ENCODE measurements at regions not wholly inside any gene's neighbourhood (a gene's known extent, or its start where the extent isn't known, plus 50 kb on each side); places are given as distances from the start of the nearest gene placed in this dataset.
"Not testable (repeated sequence)": the region's sequence is repeated elsewhere in the genome, so short reads cannot be mapped to it uniquely, and the experiment has no call there.

DNA sequence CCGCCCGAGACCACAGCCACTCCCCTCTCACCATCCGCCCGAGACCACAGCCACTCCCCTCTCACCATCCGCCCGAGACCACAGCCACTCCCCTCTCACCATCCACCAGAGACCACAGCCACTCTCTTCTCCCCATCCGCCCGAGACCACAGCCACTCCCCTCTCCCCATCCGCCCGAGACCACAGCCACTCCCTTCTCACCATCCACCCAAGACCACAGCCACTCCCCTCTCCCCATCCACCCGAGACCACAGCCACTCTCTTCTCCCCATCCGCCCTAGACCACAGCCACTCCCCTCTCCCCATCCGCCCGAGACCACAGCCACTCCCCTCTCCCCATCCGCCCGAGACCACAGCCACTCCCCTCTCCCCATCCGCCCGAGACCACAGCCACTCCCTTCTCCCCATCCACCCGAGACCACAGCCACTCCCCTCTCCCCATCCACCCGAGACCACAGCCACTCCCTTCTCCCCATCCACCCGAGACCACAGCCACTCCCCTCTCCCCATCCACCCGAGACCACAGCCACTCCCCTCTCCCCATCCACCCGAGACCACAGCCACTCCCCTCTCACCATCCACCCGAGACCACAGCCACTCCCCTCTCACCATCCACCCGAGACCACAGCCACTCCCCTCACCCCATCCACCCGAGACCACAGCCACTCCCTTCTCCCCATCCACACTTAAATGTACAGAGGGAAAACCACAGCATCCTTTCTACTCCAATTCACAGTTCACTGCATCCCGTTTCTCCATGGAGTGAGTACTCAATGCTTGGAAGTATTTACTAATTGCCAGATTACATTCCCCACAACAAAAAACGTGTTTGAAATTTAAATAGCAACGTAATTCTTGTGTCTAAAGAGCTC, 83.5 kb upstream of the SFSWAP start:
- not testable (repeated sequence) for DNase-seq

DNA sequence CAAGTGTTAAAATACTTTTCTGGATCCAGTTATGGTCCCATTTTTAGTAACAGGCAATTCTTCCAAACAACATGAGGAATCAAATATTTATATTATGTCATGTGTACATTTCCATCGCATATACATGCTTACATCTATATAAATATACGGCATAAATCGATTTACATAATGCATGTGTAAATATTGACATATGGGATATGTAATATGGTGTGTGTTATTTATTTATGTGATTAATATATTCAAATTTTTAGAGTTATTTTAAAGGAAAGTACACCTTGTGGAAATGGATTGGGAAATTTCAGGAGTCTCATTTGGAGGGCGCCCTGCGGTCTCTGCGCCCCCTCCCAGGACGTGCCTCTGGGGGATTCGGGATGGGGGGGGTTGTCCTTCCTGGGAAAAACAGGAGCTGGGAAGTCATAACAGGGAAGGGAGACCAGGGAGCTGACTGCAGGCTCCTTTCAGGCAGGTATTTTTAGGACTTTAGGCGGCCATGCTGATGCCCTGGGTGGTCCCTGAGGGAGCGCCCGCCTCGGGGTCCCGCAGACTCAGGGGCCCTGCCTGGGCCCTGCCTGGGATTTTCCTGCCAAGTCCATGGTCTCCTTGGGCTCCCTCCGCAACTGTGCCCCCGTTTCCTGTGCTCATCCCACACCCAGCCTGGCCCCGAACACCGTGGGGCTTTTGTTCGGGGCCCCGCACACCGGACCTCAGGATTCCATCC, 82.7 kb upstream of the SFSWAP start:
- DNase-seq = no peak

DNA sequence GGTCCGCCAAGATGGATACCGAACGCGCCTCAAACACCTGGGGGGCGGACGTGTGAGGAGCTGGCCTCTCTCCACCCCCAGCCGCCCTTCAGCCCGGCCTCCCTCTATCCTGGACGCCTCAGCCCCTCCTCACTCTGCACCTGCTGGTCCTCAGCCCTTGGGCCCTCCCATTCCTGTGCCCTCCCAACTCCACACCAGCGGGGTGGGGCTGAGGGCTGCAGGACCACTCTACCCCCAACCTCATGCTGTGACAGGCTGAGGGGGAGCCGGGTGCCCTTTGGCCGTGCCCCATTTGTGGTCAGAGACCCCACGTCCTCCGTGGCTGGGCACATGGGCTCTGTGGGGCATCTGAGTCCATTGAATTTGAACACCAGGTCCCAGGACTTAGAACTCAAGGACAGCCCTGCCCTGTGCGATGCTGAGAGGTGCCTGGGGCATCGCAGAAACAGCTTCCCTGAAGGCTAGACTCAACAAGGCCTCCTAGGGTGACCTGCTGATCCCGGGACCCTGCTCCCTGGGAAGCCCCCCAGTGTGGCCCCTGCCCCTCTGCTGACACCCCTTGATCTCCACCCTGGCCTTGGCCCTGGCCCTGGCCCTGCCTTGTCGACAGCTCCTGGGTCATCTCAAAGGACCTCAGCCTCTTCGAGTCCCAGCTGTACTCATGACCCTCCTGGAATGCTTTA, 82.0 kb upstream of the SFSWAP start:
- no peak for DNase-seq

DNA sequence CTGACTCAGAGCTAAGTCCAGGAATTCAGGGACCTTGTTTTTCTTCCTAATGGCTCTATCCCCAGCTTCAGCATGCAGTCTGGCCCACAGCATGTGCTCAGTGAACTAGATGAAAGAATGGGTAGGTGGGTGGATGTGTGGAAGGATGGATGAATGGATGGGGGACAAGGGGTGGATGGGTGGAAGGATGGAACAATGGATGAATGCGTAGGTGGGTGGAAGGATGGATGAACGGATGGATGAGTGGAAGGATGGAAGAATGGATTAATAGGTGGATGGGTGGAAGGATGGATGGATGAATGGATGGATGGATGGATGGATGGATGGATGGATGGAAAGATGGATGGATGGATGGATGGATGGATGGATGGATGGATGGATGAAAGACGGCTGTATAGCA, 79.7 kb upstream of the SFSWAP start:
- DNase-seq = no peak

DNA sequence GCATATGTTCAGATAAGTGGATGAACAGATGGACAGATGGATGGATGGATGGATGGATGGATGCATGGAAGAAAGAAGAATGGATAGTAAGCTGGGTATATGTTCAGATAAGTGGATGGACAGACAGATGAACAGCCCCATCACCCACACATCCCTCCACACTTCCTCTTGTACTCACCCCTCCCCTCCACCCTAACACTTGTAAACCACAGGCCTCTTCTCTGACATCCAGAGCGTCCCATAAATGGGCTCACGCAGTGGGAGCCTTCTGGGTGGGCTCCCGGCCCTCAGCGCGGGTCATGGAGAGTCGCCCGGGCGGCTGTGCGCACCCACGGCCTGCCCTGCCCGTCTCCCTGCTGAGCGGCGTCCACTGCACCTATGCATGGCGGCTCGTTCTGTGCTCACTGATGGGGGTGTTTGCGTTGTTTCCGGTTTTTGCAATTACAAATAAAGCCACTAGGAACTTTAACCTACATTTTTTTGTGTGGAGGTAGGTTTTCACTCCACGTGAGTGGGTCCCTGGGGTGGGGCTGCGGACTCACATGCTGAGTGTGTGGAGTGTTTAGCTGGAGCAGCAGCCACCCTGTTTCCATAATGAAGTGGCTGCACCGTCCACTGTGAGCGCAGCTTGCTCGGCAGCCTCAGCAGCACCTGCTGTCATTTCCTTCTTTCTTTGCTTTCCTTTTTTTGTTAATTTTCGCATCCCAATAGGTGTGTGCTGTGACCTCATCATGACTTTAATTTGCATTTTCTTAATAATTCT, 78.8 kb upstream of the SFSWAP start:
- not testable (repeated sequence) for DNase-seq

DNA sequence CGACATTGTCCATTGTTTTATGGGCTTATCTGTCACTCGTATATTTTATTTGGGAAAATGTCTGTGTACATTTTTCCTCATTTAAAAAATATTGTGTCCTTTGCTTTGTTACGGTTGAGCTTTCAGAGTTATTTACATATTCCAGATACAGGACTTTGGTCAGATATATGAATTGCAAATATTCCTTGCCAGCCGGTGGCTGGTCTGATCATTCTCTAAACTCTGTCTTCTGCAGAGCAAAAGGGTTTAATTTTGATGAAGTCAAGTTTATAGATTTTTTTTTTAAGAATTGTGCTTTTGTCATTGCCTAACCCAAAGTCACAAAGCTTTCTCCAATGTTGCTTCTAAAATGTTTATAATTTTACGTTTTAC, 78.3 kb upstream of the SFSWAP start:
- DNase-seq = not testable (repeated sequence)

DNA sequence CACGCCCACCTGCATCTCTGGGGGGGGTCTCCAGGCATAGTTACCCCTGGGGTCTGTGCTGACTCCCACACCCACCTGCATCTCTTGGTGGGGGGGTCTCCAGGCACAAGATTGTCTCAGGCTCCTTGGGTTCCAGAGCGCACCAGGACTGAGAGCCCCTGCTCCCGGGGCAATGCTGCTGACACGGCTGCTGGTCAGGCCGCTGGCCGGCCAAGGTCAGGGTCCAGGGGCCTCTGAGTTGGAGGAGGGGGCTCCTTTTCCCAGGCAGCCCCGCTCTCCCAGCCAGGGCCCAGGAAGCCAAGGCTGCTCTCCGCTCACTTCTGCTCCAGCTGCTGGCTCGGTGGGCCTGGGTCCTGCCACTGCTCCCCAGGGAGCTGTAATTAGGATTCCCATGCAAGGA, 77.3 kb upstream of the SFSWAP start:
- not testable (repeated sequence) for DNase-seq

DNA sequence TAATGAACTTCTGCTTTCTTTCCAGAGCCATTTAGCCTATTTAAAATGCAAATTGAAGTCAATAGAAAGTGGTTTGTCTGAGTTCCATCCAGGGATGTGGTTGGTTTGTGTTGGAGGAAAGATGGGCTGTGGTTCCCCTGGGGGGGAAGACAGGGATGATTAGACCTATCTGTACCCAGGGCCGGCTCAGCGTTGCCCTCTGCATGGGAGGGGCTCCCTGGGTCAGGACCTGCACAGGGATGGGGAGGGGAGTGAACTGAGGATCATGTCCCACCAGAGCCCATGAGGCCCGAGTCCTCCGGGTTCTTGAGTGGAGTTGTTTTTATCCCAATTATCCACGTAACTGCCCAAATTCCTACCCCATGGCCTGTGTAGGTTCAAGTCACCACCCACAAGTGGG, 76.9 kb upstream of the SFSWAP start:
- no peak for DNase-seq

DNA sequence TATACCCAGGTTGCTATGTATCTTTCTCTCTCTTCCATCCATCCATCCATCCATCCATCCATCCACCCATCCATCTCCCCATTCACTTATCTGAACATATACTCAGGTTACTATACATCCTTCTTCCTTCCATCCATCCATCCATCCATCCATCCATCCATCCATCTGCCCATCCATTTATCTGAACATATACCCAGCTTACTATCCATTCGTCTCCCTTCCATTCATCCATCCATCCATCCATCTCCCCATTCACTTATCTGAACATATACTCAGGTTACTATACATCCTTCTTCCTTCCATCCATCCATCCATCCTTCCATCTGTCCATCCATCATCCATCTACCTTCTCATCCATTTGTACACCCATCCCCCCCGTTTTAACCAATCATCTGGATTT, 75.9 kb upstream of the SFSWAP start:
- DNase-seq = not testable (repeated sequence)

DNA sequence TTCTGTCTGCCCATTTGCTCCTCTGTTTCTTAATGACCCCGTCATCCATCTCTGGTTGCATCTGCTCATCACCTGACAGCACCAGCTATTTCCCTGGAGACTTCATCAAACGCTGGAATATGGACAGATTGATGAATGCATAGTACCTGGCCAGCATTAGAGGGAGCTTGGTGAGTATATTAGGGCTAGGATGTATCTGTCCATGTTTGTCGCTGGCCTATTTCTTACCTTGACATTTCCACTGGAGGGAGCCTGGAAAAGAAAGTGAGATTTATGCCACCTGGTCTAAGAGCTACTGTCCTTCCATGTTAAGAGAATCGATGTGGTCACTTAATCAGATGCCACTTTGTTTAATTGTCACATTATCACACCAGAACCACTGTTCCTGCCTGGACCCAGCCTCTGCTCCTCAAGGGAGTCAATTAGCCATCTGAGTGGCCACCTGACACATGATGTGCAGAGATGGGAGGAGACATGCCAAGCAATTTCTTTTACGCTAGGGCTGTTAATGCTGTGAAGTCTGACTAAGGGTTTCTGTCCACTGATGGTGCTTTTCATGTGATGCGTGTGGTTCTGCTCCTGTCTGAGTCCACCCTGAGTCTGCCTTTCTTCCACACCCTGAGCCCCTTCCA, 75.3 kb upstream of the SFSWAP start:
- DNase-seq = no peak

DNA sequence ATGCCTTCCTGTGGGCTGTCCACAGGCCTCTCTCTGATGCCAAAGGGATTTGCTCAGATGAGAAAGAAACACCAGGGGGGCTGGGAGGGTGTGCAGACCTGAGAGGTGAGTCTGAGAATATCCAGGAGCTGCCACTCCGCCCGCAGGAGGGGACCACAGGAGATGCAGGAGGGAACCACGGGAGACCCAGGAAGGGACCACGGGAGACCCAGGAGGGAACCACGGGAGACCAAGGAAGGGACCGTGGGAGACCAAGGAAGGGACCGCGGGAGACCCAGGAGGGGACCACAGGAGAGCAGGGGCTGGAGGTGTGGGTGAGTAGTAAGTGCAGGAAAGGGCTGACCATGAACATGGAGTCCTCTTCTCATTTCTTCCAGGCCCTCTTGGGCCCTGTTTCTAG, 74.6 kb upstream of the SFSWAP start:
- no peak for DNase-seq

DNA sequence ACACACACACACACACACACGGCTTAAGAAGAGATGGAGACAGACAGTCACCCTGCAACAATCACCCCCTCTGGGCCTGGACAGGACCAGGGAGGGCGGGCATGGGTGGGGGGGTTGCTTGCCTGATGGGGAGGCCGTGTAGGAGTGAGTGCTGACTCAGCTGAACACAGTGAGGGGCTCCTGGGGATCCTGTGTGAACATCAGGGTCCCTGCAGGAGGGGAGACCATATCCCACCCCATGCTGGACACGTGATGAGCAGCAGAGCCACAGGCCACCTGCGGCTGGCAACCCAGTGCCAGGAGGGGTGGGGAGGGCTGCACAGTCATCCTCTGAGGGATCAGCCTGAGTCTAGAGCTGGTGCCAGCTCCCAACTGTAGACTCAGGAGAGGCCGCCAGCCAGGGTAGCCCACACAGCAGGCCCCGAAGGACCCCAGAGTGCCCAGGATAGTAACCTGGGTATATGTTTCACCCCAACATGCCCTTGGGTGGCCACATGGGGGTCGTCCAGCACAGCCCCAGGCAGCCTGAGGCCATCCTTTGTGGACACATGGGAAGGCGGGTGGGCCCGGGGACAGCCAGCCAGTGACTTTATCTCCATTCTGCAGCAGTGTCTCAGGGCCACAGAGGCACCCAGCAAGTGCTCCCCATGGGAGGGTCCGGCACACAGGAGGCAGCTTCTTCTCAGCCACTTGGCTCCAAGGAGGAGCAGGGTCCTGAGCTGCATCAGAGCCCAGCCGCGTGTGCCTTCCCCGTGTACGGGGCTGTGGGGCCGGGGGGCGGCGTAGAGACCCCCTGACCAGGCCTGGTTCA, 73.7 kb upstream of the SFSWAP start:
- DNase-seq = no peak

DNA sequence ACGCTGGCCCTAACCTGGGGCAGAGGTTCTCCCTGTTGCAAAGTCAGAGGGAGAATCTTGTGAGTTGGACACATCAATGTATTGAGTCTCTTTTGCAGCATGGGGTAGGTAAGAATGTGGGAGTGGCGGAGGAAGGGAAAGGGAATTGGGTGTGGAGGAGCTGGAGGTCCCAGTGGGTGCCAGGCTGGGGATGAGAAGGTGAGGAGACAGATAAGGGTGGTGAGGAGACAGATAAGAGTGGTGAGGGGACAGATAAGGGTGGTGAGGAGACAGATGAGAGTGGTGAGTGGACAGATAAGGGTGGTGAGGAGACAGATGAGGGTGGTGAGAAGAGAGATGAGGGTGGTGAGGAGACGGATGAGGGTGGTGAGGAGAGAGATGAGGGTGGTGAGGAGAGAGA, 72.9 kb upstream of the SFSWAP start:
- DNase-seq = no peak

DNA sequence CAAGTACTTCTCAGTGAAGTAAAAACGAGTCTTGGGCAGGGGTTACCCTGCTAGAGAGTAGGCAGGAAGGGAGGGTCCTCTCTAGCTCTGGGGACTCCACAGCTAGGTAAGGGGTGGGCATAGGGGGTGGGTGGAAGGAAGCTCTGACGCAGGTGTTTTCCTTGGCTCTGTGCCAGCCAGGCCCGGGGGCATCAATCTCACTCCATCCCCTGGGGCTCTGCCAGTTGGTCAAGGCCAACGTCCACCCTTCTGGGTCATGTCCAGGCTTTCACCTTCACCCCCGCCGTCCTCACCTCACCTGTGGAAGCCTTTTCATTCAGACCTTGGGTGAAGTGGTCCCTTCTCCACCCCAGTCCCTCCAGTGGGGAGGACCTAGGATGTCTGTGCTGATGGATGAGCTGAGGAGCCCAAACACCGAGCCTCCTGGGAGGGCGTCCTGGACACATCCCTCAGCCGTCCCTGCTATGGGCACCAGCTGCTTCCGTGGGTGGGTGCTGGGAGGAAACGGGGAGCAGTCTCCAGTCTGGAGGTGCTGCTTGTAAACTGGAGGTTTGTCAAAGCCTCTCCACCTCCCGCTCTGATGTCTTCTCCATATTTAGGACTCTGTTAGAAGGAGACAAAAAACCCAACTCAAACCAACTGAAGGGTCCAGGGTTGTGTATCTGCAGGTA, 71.5 kb upstream of the SFSWAP start:
- DNase-seq = no peak

DNA sequence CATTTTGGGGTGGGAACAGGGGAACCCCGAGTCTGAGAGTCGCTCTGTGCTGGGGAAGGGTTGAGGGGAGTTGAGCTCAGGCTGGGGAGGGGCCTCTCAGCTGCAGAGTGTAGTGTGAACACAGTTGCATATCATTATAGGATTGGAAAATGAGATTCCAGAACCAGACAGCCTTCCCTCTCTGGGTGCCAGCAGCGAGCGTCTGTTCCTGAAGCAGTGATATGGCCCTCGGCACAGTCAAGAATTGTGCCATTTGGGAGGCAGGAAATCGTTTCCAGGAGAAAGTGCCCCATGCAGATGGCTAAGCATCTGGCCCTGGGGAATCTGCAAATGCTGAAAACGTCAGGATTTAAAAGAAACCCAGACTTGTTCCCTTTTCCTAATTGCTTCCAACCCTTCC, 70.4 kb upstream of the SFSWAP start:
- no peak for DNase-seq

DNA sequence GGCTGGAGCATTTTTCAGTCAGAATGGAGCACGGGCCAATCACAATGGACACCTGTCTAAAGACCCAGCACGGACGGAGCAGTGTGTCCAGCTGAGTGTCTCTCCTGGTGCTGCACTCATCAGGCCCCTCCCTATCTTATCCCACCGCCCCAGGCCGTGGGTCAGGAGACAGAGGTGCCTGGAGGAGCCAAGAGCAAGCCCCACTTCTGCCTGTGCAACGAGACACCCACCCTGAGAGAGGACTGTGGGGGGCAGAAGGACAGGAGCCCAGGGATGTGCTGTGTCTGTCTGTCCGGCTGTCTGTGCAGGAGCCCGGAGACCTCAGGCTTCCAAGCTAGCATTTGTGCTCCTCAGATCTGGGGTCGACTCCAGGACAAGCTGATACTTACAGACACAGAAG, 69.6 kb upstream of the SFSWAP start:
- no peak for DNase-seq

DNA sequence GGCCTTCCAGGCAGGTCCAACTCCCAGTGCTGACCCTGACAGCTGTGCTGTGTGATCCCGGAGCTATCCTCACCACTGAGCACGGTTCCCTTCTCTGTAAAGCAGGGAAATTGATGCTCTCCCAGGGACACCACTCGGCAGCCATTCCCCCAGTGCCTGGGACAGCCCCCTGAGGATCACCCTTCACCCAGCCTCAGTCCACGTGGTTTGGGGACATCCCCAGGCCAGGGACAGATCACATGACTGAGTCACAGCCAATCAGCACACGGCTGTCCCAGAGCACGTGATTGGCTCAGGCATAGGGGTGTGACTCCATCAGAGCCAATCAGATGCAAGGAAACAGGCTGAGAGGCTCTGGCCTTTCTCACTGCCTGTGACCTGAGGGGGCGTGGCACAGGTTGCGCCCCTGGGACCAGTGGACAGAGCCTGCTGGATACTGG, 68.8 kb upstream of the SFSWAP start:
- no peak for DNase-seq

DNA sequence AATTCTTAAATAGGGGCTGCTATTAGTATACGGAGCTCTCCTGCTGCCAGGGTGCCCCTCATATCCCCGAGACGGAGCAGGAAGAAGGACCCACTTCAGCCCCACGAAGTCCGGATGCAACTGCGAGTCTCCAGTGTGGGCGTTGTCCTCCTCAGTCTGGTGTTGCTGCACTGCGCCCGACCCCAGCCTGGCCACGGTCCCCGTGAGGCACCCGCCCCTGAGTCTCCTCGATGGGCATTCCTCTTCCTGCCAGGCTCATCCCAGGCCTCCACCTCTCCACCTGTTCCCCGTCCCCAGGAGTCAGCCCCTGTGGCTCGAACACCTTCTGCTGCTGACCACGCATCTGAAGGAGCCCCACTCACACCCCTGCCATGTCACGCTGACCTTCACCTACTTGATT, 68.1 kb upstream of the SFSWAP start:
- no peak for DNase-seq

DNA sequence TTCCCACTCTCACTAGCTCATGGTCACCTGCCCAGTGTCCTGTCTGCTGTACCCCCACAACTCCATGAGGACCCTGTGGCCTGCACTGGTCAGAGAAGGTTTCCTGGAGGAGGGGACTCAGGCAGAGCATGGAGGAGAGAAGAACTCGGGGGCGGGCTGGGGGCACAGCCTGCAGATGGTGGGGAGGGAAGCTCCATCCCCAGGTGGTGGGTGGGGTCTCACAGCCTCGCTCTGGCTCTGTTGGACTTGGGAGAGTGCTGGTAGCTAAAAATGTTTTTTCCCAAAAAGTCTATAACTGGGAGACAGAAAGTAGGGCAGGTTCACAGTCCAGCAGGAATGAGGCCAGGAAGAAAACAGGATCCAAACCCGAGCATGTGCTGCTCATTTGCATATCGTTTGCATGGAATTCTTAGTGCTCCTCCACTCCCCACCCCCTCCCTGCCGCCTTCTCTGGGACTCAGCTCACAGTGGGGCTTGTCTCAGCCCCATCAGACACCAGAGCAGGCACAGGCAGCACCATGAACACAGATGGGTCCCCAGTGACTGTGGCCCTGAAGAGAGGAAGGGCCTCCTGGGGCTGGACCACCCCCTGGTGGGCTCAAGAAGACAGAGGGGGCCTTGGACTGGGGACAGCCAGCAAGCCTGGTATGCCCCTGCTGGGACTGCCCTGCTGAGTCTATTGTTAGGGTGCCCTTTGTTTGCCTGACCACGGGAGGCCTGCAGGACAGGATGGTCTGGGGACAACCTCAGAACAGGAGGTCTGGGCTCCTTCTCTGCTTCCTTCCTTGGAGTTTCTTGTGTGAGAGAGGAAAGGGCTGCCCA, 67.0 kb upstream of the SFSWAP start:
- no peak for DNase-seq
